IMR-90 (cell line): ENCODE measurements at regions not wholly inside any gene's neighbourhood (a gene's known extent, or its start where the extent isn't known, plus 50 kb on each side); places are given as distances from the start of the nearest gene placed in this dataset.
A peak's percentile ranks its signal among the peaks of the same experiment; 100 is the strongest.

Source experiments
- ATAC-seq: fragments of 200-7000 bp; cut with Tn5 transposase; 2 replicates; pipeline ENCODE4 v1.9.1; 2020; ENCODE audit warnings: low read depth, mild to moderate bottlenecking, moderate library complexity
- BruUV-seq: library from RNA; stranded (reverse); fragments of 400-500 nt; replicated peaks from 2 replicates; lab custom pipeline; 2021; lab: Mats Ljungman, UMichigan
- CTCF ChIA-PET: fragments of 300-600 bp; formaldehyde crosslinking; extraction: SDS; loops from one replicate; lab custom pipeline; 2021; ENCODE audit warnings: antibody characterized with exemption; lab: Yijun Ruan, JAX
- POLR2A ChIA-PET: fragments of 300-600 bp; sonication (Branson Sonifier 250); formaldehyde crosslinking; loops from one replicate; lab custom pipeline; 2022; ENCODE audit warnings: antibody characterized with exemption; ENCODE audit not compliant: unreplicated experiment; lab: Charles Lee
- DNase-seq: peaks from one replicate; pipeline ENCODE4 v3.0.0; 2013
- H2AFZ ChIP-seq: replicated peaks from 2 replicates; pipeline ENCODE3; 2013; ENCODE audit warnings: low read length, mild to moderate bottlenecking; ENCODE audit not compliant: poor library complexity
- H2AK5ac ChIP-seq: 2 replicates; pipeline ENCODE4 v1.6.1; 2013; ENCODE audit warnings: low read depth, low read length, inconsistent platforms
- H2AK9ac ChIP-seq: replicated peaks from 2 replicates; pipeline ENCODE3; 2013; ENCODE audit warnings: mild to moderate bottlenecking, low read depth, low read length, moderate library complexity; ENCODE audit not compliant: poor library complexity
- H2BK120ac ChIP-seq: 2 replicates; pipeline ENCODE4 v1.6.1; 2013; ENCODE audit warnings: low read depth, low read length, inconsistent platforms
- H2BK15ac ChIP-seq: 3 replicates; pipeline ENCODE4 v1.6.1; 2013; ENCODE audit warnings: low read depth, low read length, inconsistent platforms
- H2BK20ac ChIP-seq: 2 replicates; pipeline ENCODE4 v1.6.1; 2013; ENCODE audit warnings: low read depth, mild to moderate bottlenecking, inconsistent platforms, low read length, moderate library complexity
- H2BK5ac ChIP-seq: 2 replicates; pipeline ENCODE4 v1.6.1; 2013; ENCODE audit warnings: mild to moderate bottlenecking, low read depth, low read length, inconsistent platforms; ENCODE audit not compliant: poor library complexity, severe bottlenecking
- H3K14ac ChIP-seq: replicated peaks from 2 replicates; pipeline ENCODE4 v1.6.1; 2013; ENCODE audit warnings: low read depth, low read length, inconsistent platforms
- H3K18ac ChIP-seq: 2 replicates; pipeline ENCODE4 v1.6.1; 2013; ENCODE audit warnings: low read depth, low read length, control low read depth
- H3K23ac ChIP-seq: 2 replicates; pipeline ENCODE4 v1.6.1; 2013; ENCODE audit warnings: low read depth, low read length, inconsistent platforms
- H3K27ac ChIP-seq: 2 replicates; pipeline ENCODE4 v1.5.1; 2013; ENCODE audit warnings: mild to moderate bottlenecking, control low read depth, low read length; ENCODE audit not compliant: insufficient read depth
- H3K27me3 ChIP-seq: 2 replicates; pipeline ENCODE4 v1.6.1; 2013; ENCODE audit warnings: low read length; ENCODE audit not compliant: control insufficient read depth, insufficient read depth
- H3K36me3 ChIP-seq: 2 replicates; pipeline ENCODE4 v1.6.1; 2013; ENCODE audit warnings: low read length, mixed read lengths; ENCODE audit not compliant: control insufficient read depth, insufficient read depth
- H3K4ac ChIP-seq: 2 replicates; pipeline ENCODE4 v1.6.1; 2013; ENCODE audit warnings: low read depth, low read length, inconsistent platforms
- H3K4me1 ChIP-seq: 2 replicates; pipeline ENCODE4 v1.6.1; 2013; ENCODE audit warnings: low read length, mixed read lengths; ENCODE audit not compliant: control insufficient read depth, insufficient read depth
- H3K4me2 ChIP-seq: 2 replicates; pipeline ENCODE4 v1.6.1; 2013; ENCODE audit warnings: low read depth, mild to moderate bottlenecking, control low read depth, low read length, moderate library complexity
- H3K4me3 ChIP-seq: 2 replicates; pipeline ENCODE4 v1.5.1; 2013; ENCODE audit warnings: low read depth, mild to moderate bottlenecking, control low read depth, low read length, moderate library complexity; ENCODE audit not compliant: insufficient read depth
- H3K56ac ChIP-seq: 2 replicates; pipeline ENCODE4 v1.6.1; 2013; ENCODE audit warnings: low read length, inconsistent platforms; ENCODE audit not compliant: insufficient read depth; ENCODE audit errors: extremely low read depth
- H3K79me1 ChIP-seq, 2 experiments: 2 replicates each; pipeline ENCODE4 v1.6.1; 2013; ENCODE audit warnings: low read length in 2 of 2, inconsistent platforms in 1 of 2, low read depth in 1 of 2
- H3K9ac ChIP-seq: 2 replicates; pipeline ENCODE4 v1.6.1; 2013; ENCODE audit warnings: low read depth, low read length, control low read depth
- H3K9me1 ChIP-seq: 2 replicates; pipeline ENCODE4 v1.6.1; 2013; ENCODE audit warnings: low read length, inconsistent platforms; ENCODE audit not compliant: insufficient read depth
- H3K9me3 ChIP-seq: 2 replicates; pipeline ENCODE4 v1.6.1; 2013; ENCODE audit warnings: low read length; ENCODE audit not compliant: control insufficient read depth, insufficient read depth
- H4K20me1 ChIP-seq: 2 replicates; pipeline ENCODE4 v1.6.1; 2013; ENCODE audit warnings: low read length, inconsistent platforms; ENCODE audit not compliant: insufficient read depth
- H4K5ac ChIP-seq: 2 replicates; pipeline ENCODE4 v1.6.1; 2013; ENCODE audit warnings: mild to moderate bottlenecking, low read depth, low read length, control low read depth
- H4K8ac ChIP-seq, 2 experiments: 2 replicates each; pipeline ENCODE4 v1.6.1; 2013; ENCODE audit warnings: low read depth in 2 of 2, low read length in 2 of 2, control low read depth in 1 of 2, inconsistent platforms in 1 of 2
- H4K91ac ChIP-seq: 2 replicates; pipeline ENCODE4 v1.6.1; 2013; ENCODE audit warnings: low read depth, low read length, inconsistent platforms; ENCODE audit not compliant: insufficient read depth
- BHLHE40 ChIP-seq: fragments of 150-350 bp; IDR thresholded peaks from 2 replicates; pipeline ENCODE4 v1.6.1; 2016; ENCODE audit warnings: mild to moderate bottlenecking, low read depth, low read length
- CHD1 ChIP-seq: IDR thresholded peaks from 2 replicates; pipeline ENCODE4 v1.6.1; 2012; ENCODE audit warnings: low read depth, low read length, improper control_type of control experiment
- FOS ChIP-seq: fragments of 150-350 bp; IDR thresholded peaks from 2 replicates; pipeline ENCODE4 v1.6.1; 2016; ENCODE audit warnings: low read depth, low read length
- MAFK ChIP-seq: IDR thresholded peaks from 2 replicates; pipeline ENCODE4 v1.6.1; 2012; ENCODE audit warnings: low read depth, low read length, improper control_type of control experiment
- MXI1 ChIP-seq: IDR thresholded peaks from 2 replicates; pipeline ENCODE4 v1.6.1; 2012; ENCODE audit warnings: low read depth, mild to moderate bottlenecking, low read length, moderate library complexity, borderline replicate concordance
- NFE2L2 ChIP-seq: fragments of 150-350 bp; IDR thresholded peaks from 2 replicates; pipeline ENCODE4 v1.6.1; 2016; ENCODE audit warnings: low read depth, mild to moderate bottlenecking, low read length
- POLR2A ChIP-seq: IDR thresholded peaks from 2 replicates; pipeline ENCODE4 v1.6.1; 2012; ENCODE audit warnings: mild to moderate bottlenecking, low read depth, low read length
- RAD21 ChIP-seq: IDR thresholded peaks from 2 replicates; pipeline ENCODE4 v1.6.1; 2012; ENCODE audit warnings: low read length, improper control_type of control experiment
- SMC3 ChIP-seq: fragments of 150-350 bp; IDR thresholded peaks from 2 replicates; pipeline ENCODE4 v1.6.1; 2016; ENCODE audit warnings: low read depth, mild to moderate bottlenecking, antibody characterized with exemption, low read length, moderate library complexity
- dilution Hi-C: fragments of 300-500 bp; cut with HindIII; formaldehyde crosslinking; loops from one replicate; pipeline ENCODE4 v1.14.3; 2018; ENCODE audit warnings: low sequenced_read_pairs; ENCODE audit not compliant: unreplicated experiment
- in situ Hi-C: fragments of 300-500 bp; cut with MboI; formaldehyde crosslinking; loops from 3 replicates; pipeline ENCODE4 v1.14.3; 2019; ENCODE audit warnings: low sequenced_read_pairs, inconsistent platforms, mixed read lengths
- intact Hi-C: fragments of 100-400 bp; cut with micrococcal nuclease; formaldehyde crosslinking; loops from 2 replicates; pipeline ENCODE4 v1.10.0; 2022

GRCh38 chr14:84107835-84108343 is 1422.1 kb upstream of the FLRT2 start:
- Histone ChIP-seq H3K14ac (no peak overlapping the region), H2AK9ac (no peak overlapping the region), H3K4me3 (no peak overlapping the region), H2BK120ac (no peak overlapping the region), H4K8ac (no peak overlapping the region), H3K27ac (no peak overlapping the region), H2BK5ac (no peak overlapping the region), H3K9me1 (no peaks in the 10 kb centered on the region), H3K23ac (no peak overlapping the region), H3K4ac (no peak overlapping the region), H3K4me2 (no peak overlapping the region), H3K56ac (no peak overlapping the region), H2AK5ac (no peak overlapping the region), H2BK15ac (no peak overlapping the region), H2BK20ac (no peak overlapping the region), H3K9me3 (no peaks in the 10 kb centered on the region; the same call in 1 of the 2 replicates), H3K27me3 (no peaks in the 10 kb centered on the region), H3K9ac (no peak overlapping the region), H4K91ac (no peak overlapping the region), H3K18ac (no peak overlapping the region), H4K5ac (no peak overlapping the region), H2AFZ (no peak overlapping the region), H3K4me1 (no peaks in the 10 kb centered on the region), H3K36me3 (no peaks in the 10 kb centered on the region), H3K79me1 (no peaks in the 10 kb centered on the region), H4K20me1 (no peaks in the 10 kb centered on the region)
- DNase-seq (no peak), ATAC-seq (no peak)
- TF ChIP-seq POLR2A (no peak), MAFK (peak; percentile 56), FOS (no peak), RAD21 (no peak), BHLHE40 (no peak), SMC3 (no peak), CHD1 (no peak), MXI1 (no peak), NFE2L2 (no peak)
- POLR2A ChIA-PET: no interaction called here
- intact Hi-C loops: no loop called here
- CTCF ChIA-PET: no interaction called here
- in situ Hi-C loops: no loop called here
- dilution Hi-C loops: no loop called here
- no TSS peak for BruUV-seq
